Activated CD4-positive, alpha-beta T cell treated with anti-CD3 and anti-CD28 coated beads, Interleukin-2, amount 10 ng/mL, durations not matched to agents 7 days and 5 days (primary cell): ENCODE measurements at regions not wholly inside any gene's neighbourhood (a gene's known extent, or its start where the extent isn't known, plus 50 kb on each side); places are given as distances from the start of the nearest gene placed in this dataset.

ENCODE experiments used
- CTCF ChIA-PET: fragments of 350-600 bp; sonication (Branson Sonifier 250); formaldehyde crosslinking; loops from one replicate; lab custom pipeline; 2021; ENCODE audit warnings: antibody characterized with exemption; lab: Charles Lee
- POLR2A ChIA-PET: fragments of 350-600 bp; sonication (Branson Sonifier 250); formaldehyde crosslinking; loops from one replicate; lab custom pipeline; 2021; ENCODE audit warnings: antibody characterized with exemption; lab: Charles Lee
- DNase-seq: peaks from one replicate; pipeline ENCODE4 v3.0.0-alpha.2; 2020
- H3K27ac Mint-ChIP-seq: one replicate; pipeline ENCODE4 v1.8.0; 2021; ENCODE audit warnings: mild to moderate bottlenecking, moderate library complexity, mixed read lengths
- H3K27me3 Mint-ChIP-seq: one replicate; pipeline ENCODE4 v1.8.0; 2021; ENCODE audit warnings: mixed read lengths
- H3K36me3 Mint-ChIP-seq: one replicate; pipeline ENCODE4 v1.8.0; 2021; ENCODE audit warnings: low read depth, mixed read lengths
- H3K4me1 Mint-ChIP-seq: one replicate; pipeline ENCODE4 v1.8.0; 2021; ENCODE audit warnings: mixed read lengths
- H3K4me3 Mint-ChIP-seq: one replicate; pipeline ENCODE4 v1.8.0; 2021; ENCODE audit warnings: mild to moderate bottlenecking, moderate library complexity, mixed read lengths
- H3K9me3 Mint-ChIP-seq: one replicate; pipeline ENCODE4 v1.8.0; 2021; ENCODE audit warnings: mixed read lengths

- ChIA-PET POLR2A (no interaction called here), CTCF (no interaction called here)
- DNase-seq: no peak
- H3K27me3 Mint-ChIP-seq: no peaks in the 10 kb centered on the region
- no peak overlapping the region for H3K4me3 Mint-ChIP-seq
- peaks cover 9% of the 10 kb centered on the region for H3K9me3 Mint-ChIP-seq
- no peak overlapping the region for H3K27ac Mint-ChIP-seq
- no peaks in the 10 kb centered on the region for H3K36me3 Mint-ChIP-seq
- H3K4me1 Mint-ChIP-seq: no peaks in the 10 kb centered on the region
Measured at GRCh38 chr2:52717836-52718235, 1049.8 kb upstream of the CHAC2 start.

GRCh38 chr2:52710810-52711618 lies 1056.6 kb upstream of the CHAC2 start:
- no peak for DNase-seq
- Mint-ChIP-seq H3K36me3 (no peaks in the 10 kb centered on the region), H3K4me3 (no peak overlapping the region), H3K27ac (no peak overlapping the region), H3K27me3 (no peaks in the 10 kb centered on the region), H3K9me3 (peaks cover 2% of the 10 kb centered on the region), H3K4me1 (no peaks in the 10 kb centered on the region)
- ChIA-PET CTCF (no interaction called here), POLR2A (no interaction called here)

- Mint-ChIP-seq H3K4me1 (no peaks in the 10 kb centered on the region), H3K27ac (no peak overlapping the region), H3K27me3 (no peaks in the 10 kb centered on the region), H3K36me3 (no peaks in the 10 kb centered on the region), H3K9me3 (peaks cover 2% of the 10 kb centered on the region), H3K4me3 (no peak overlapping the region)
- CTCF ChIA-PET: interaction anchor here (1.1 kb wide), 1 partner anchor 8 kb away, joined by 3 read pairs; no protein-coding TSS in a partner anchor
- no peak for DNase-seq
- POLR2A ChIA-PET: no interaction called here
Measured at GRCh38 chr2:52704251-52704650, 1063.4 kb upstream of the CHAC2 start.

GRCh38 chr2:52703004-52703403 lies 1064.6 kb upstream of the CHAC2 start:
- H3K4me1 Mint-ChIP-seq: no peaks in the 10 kb centered on the region
- DNase-seq: no peak
- H3K27ac Mint-ChIP-seq: no peak overlapping the region
- H3K27me3 Mint-ChIP-seq: no peaks in the 10 kb centered on the region
- ChIA-PET CTCF (interaction anchor here (1.1 kb wide), 1 partner anchor 10 kb away, joined by 3 read pairs; no protein-coding TSS in a partner anchor), POLR2A (no interaction called here)
- no peaks in the 10 kb centered on the region for H3K36me3 Mint-ChIP-seq
- peaks cover 3% of the 10 kb centered on the region for H3K9me3 Mint-ChIP-seq
- no peak overlapping the region for H3K4me3 Mint-ChIP-seq

- DNase-seq: no peak
- H3K36me3 Mint-ChIP-seq: no peaks in the 10 kb centered on the region
- H3K27ac Mint-ChIP-seq: no peak overlapping the region
- no peaks in the 10 kb centered on the region for H3K27me3 Mint-ChIP-seq
- ChIA-PET CTCF (no interaction called here), POLR2A (no interaction called here)
- no peak overlapping the region for H3K4me3 Mint-ChIP-seq
- peaks cover 2% of the 10 kb centered on the region for H3K9me3 Mint-ChIP-seq
- no peaks in the 10 kb centered on the region for H3K4me1 Mint-ChIP-seq
Measured at GRCh38 chr2:52698408-52698807, 1069.2 kb upstream of the CHAC2 start.

- ChIA-PET CTCF (no interaction called here), POLR2A (no interaction called here)
- Mint-ChIP-seq H3K27ac (no peak overlapping the region), H3K9me3 (peaks cover 2% of the 10 kb centered on the region), H3K27me3 (no peaks in the 10 kb centered on the region), H3K36me3 (no peaks in the 10 kb centered on the region), H3K4me3 (no peak overlapping the region), H3K4me1 (no peaks in the 10 kb centered on the region)
- DNase-seq: no peak
Measured at GRCh38 chr2:52697690-52698089, 1069.9 kb upstream of the CHAC2 start.

- POLR2A ChIA-PET: no interaction called here
- no peak overlapping the region for H3K4me3 Mint-ChIP-seq
- no peaks in the 10 kb centered on the region for H3K36me3 Mint-ChIP-seq
- no peak overlapping the region for H3K27ac Mint-ChIP-seq
- DNase-seq: no peak
- no peaks in the 10 kb centered on the region for H3K4me1 Mint-ChIP-seq
- H3K27me3 Mint-ChIP-seq: no peaks in the 10 kb centered on the region
- H3K9me3 Mint-ChIP-seq: peaks cover 2% of the 10 kb centered on the region
- CTCF ChIA-PET: no interaction called here
Measured at GRCh38 chr2:52695731-52696130, 1071.9 kb upstream of the CHAC2 start.

- ChIA-PET CTCF (no interaction called here), POLR2A (no interaction called here)
- Mint-ChIP-seq H3K4me1 (no peaks in the 10 kb centered on the region), H3K4me3 (no peak overlapping the region), H3K9me3 (peaks cover 13% of the 10 kb centered on the region), H3K27me3 (no peaks in the 10 kb centered on the region), H3K27ac (no peak overlapping the region), H3K36me3 (no peaks in the 10 kb centered on the region)
- DNase-seq: no peak
Measured at GRCh38 chr2:52686935-52687334, 1080.7 kb upstream of the CHAC2 start.

GRCh38 chr2:52676056-52676455 lies 1091.5 kb upstream of the CHAC2 start:
- ChIA-PET POLR2A (no interaction called here), CTCF (no interaction called here)
- Mint-ChIP-seq H3K36me3 (no peaks in the 10 kb centered on the region), H3K9me3 (peaks cover 4% of the 10 kb centered on the region), H3K27ac (no peak overlapping the region), H3K27me3 (no peaks in the 10 kb centered on the region), H3K4me1 (no peaks in the 10 kb centered on the region), H3K4me3 (no peak overlapping the region)
- DNase-seq: no peak

GRCh38 chr2:52668724-52669123 lies 1098.9 kb upstream of the CHAC2 start:
- CTCF ChIA-PET: no interaction called here
- H3K36me3 Mint-ChIP-seq: no peaks in the 10 kb centered on the region

GRCh38 chr2:52659546-52659945 lies 1108.1 kb upstream of the CHAC2 start:
- Mint-ChIP-seq H3K27ac (no peak overlapping the region), H3K9me3 (no peaks in the 10 kb centered on the region), H3K4me1 (no peaks in the 10 kb centered on the region), H3K4me3 (no peak overlapping the region), H3K36me3 (no peaks in the 10 kb centered on the region), H3K27me3 (no peaks in the 10 kb centered on the region)
- POLR2A ChIA-PET: no interaction called here
- DNase-seq: no peak
- CTCF ChIA-PET: no interaction called here

More at GRCh38 chr2:52668724-52669123, 1098.9 kb upstream of the CHAC2 start:
- Mint-ChIP-seq H3K4me1 (no peaks in the 10 kb centered on the region), H3K27me3 (no peaks in the 10 kb centered on the region), H3K9me3 (peaks cover 7% of the 10 kb centered on the region), H3K4me3 (no peak overlapping the region), H3K27ac (no peak overlapping the region)
- POLR2A ChIA-PET: no interaction called here
- no peak for DNase-seq

- Mint-ChIP-seq H3K27me3 (no peaks in the 10 kb centered on the region), H3K9me3 (no peaks in the 10 kb centered on the region), H3K4me3 (no peak overlapping the region), H3K4me1 (no peaks in the 10 kb centered on the region), H3K27ac (no peak overlapping the region), H3K36me3 (no peaks in the 10 kb centered on the region)
- ChIA-PET CTCF (no interaction called here), POLR2A (no interaction called here)
- no peak for DNase-seq
Measured at GRCh38 chr2:52658598-52658997, 1109.0 kb upstream of the CHAC2 start.

- H3K4me3 Mint-ChIP-seq: no peak overlapping the region
- no peak for DNase-seq
- no peaks in the 10 kb centered on the region for H3K36me3 Mint-ChIP-seq
- H3K27me3 Mint-ChIP-seq: no peaks in the 10 kb centered on the region
- peaks cover 12% of the 10 kb centered on the region for H3K9me3 Mint-ChIP-seq
- H3K4me1 Mint-ChIP-seq: no peaks in the 10 kb centered on the region
- ChIA-PET POLR2A (no interaction called here), CTCF (no interaction called here)
- no peak overlapping the region for H3K27ac Mint-ChIP-seq
Measured at GRCh38 chr2:52639692-52640091, 1127.9 kb upstream of the CHAC2 start.

- no peaks in the 10 kb centered on the region for H3K36me3 Mint-ChIP-seq
- POLR2A ChIA-PET: no interaction called here
- peaks cover 8% of the 10 kb centered on the region for H3K9me3 Mint-ChIP-seq
- H3K27ac Mint-ChIP-seq: no peak overlapping the region
- no peaks in the 10 kb centered on the region for H3K27me3 Mint-ChIP-seq
- H3K4me3 Mint-ChIP-seq: no peak overlapping the region
- DNase-seq: no peak
- no peaks in the 10 kb centered on the region for H3K4me1 Mint-ChIP-seq
- CTCF ChIA-PET: no interaction called here
Measured at GRCh38 chr2:52632543-52632942, 1135.1 kb upstream of the CHAC2 start.
